GM10248 (cell line): ENCODE measurements at regions not wholly inside any gene's neighbourhood (a gene's known extent, or its start where the extent isn't known, plus 50 kb on each side); places are given as distances from the start of the nearest gene placed in this dataset.

Experiments
- CTCF ChIA-PET: fragments of 300-600 bp; sonication (Branson Sonifier 250); formaldehyde crosslinking; extraction: SDS; loops from one replicate; lab custom pipeline; 2021; ENCODE audit warnings: antibody characterized with exemption; lab: Yijun Ruan, JAX
- POLR2A ChIA-PET: fragments of 350-650 bp; sonication (Branson Sonifier 250); formaldehyde crosslinking; extraction: SDS; loops from one replicate; lab custom pipeline; 2020; ENCODE audit warnings: antibody characterized with exemption; lab: Yijun Ruan, JAX
- DNase-seq: peaks from one replicate; pipeline ENCODE4 v3.0.0; 2012; ENCODE audit errors: extremely low spot score
- CTCF ChIP-seq: IDR thresholded peaks from 2 replicates; pipeline ENCODE4 v1.5.1; 2012; ENCODE audit warnings: mild to moderate bottlenecking, low read depth; ENCODE audit errors: extremely low read depth, missing control alignments, control extremely low read depth

GRCh38 chr7:42449431-42449830 lies 212.4 kb upstream of the GLI3 start:
- TF ChIP-seq CTCF: no peak
- ChIA-PET CTCF (interaction anchor here (1.2 kb wide), 1 partner anchor 37 kb away, joined by 3 read pairs; no protein-coding TSS in a partner anchor), POLR2A (no interaction called here)
- DNase-seq: no peak

- CTCF ChIA-PET: interaction anchor here (1.2 kb wide), 1 partner anchor 37 kb away, joined by 3 read pairs; no protein-coding TSS in a partner anchor
- no peak for DNase-seq
- no peak for TF ChIP-seq CTCF
- POLR2A ChIA-PET: no interaction called here
Observed at GRCh38 chr7:42448901-42449300, 211.9 kb upstream of the GLI3 start.

GRCh38 chr7:42445691-42446090 lies 208.7 kb upstream of the GLI3 start:
- ChIA-PET CTCF (no interaction called here), POLR2A (no interaction called here)
- TF ChIP-seq CTCF: no peak
- no peak for DNase-seq

GRCh38 chr7:42440951-42441350 lies 203.9 kb upstream of the GLI3 start:
- CTCF ChIA-PET: interaction anchor here (0.7 kb wide), 1 partner anchor 46 kb away, joined by 3 read pairs; no protein-coding TSS in a partner anchor

GRCh38 chr7:42432644-42433043 lies 195.6 kb upstream of the GLI3 start:
- no peak for TF ChIP-seq CTCF
- ChIA-PET CTCF (no interaction called here), POLR2A (no interaction called here)
- no peak for DNase-seq

More at GRCh38 chr7:42440951-42441350, 203.9 kb upstream of the GLI3 start:
- POLR2A ChIA-PET: no interaction called here
- no peak for TF ChIP-seq CTCF
- DNase-seq: no peak

GRCh38 chr7:42431873-42432272 lies 194.9 kb upstream of the GLI3 start:
- DNase-seq: no peak
- no peak for TF ChIP-seq CTCF
- ChIA-PET POLR2A (no interaction called here), CTCF (interaction anchor here (1.0 kb wide), 1 partner anchor 28 kb away, joined by 3 read pairs; no protein-coding TSS in a partner anchor)
